ENCODE measurements at regions not wholly inside any gene's neighbourhood (a gene's known extent, or its start where the extent isn't known, plus 50 kb on each side); places are given as distances from the start of the nearest gene placed in this dataset.

DNA sequence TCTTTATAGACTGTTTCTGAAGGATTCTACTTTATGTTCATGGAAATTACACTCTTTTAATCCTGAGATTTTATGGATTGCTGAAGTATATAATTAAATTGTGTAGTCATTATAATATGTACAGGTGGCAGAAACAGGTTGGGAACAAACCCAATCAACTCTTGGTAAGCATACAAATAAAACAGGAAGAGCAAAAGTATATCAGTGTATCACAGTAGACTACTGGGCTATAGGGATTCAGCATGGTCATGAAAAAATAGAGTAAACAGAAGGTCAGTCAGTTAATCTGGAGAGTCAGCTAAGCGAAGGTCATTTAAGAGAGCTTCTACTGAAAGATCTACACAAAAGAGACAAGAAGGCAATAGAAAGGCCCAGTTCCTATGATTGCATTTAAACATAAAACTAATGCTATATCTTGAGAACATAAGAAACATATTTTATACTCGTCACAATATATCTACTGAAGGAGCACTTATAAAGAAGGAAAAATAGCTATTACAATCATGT is 178.9 kb upstream of the ECI2 start:
- no peaks in the 10 kb centered on the region for H3K27me3 ChIP-seq (ENCODE audit: control insufficient read depth, insufficient read depth, low read length, poor library complexity, severe bottlenecking)
- no peaks in the 10 kb centered on the region for H3K4me1 ChIP-seq (ENCODE audit: control insufficient read depth, insufficient read depth, low read length)
- WGBS, 2 experiments = 86 to 100% methylated on average over 1 of the region's 2 CpGs
- H3K4me3 ChIP-seq (ENCODE audit: insufficient read depth, low read depth, low read length) = no peak overlapping the region
- H3K9me3 ChIP-seq (ENCODE audit: control insufficient read depth, low read length) = no peaks in the 10 kb centered on the region
- H3K36me3 ChIP-seq (ENCODE audit: control insufficient read depth, insufficient read depth, low read length) = no peaks in the 10 kb centered on the region
- H3K27ac ChIP-seq (ENCODE audit: insufficient read depth, low read depth, low read length, poor library complexity, severe bottlenecking) = no peak overlapping the region

DNA sequence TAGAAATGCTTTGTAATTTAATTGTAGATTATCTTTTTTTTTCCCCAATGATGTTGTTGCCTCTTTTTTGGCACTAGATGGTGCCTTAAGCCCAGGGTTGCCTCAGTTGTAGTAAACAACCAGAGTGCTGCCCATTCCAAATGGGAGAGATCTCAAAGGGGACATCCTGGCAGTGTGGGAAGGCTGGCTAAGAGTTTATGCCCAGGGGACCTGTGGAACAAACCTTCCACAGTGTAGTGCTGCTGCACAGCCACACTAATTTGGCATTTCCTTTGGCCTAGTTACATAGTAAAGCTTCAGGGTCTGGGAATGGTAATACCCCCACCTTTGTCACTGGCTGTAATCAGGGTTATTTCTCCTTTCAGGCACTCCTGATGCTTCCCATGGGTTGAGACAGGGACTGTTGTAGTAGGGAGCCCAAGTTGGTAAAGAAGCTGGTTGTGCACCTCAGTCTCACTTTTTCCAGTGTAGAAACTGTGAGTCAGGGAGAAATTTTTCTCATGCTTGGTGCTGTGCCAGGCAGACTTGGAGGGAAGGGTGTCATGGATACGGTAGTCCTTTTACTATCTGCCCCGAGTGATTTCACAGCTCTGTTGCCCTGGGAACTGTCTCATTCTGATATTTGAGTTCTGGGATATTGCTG is 177.8 kb upstream of the ECI2 start:
- H3K36me3 ChIP-seq (ENCODE audit: control insufficient read depth, insufficient read depth, low read length) = no peaks in the 10 kb centered on the region
- no peaks in the 10 kb centered on the region for H3K9me3 ChIP-seq (ENCODE audit: control insufficient read depth, low read length)
- no peak overlapping the region for H3K27ac ChIP-seq (ENCODE audit: insufficient read depth, low read depth, low read length, poor library complexity, severe bottlenecking)
- no peak overlapping the region for H3K4me3 ChIP-seq (ENCODE audit: insufficient read depth, low read depth, low read length)
- 93 to 94% methylated on average over 2 of the region's 2 CpGs for WGBS, 2 experiments
- H3K27me3 ChIP-seq (ENCODE audit: control insufficient read depth, insufficient read depth, low read length, poor library complexity, severe bottlenecking) = no peaks in the 10 kb centered on the region
- no peaks in the 10 kb centered on the region for H3K4me1 ChIP-seq (ENCODE audit: control insufficient read depth, insufficient read depth, low read length)

DNA sequence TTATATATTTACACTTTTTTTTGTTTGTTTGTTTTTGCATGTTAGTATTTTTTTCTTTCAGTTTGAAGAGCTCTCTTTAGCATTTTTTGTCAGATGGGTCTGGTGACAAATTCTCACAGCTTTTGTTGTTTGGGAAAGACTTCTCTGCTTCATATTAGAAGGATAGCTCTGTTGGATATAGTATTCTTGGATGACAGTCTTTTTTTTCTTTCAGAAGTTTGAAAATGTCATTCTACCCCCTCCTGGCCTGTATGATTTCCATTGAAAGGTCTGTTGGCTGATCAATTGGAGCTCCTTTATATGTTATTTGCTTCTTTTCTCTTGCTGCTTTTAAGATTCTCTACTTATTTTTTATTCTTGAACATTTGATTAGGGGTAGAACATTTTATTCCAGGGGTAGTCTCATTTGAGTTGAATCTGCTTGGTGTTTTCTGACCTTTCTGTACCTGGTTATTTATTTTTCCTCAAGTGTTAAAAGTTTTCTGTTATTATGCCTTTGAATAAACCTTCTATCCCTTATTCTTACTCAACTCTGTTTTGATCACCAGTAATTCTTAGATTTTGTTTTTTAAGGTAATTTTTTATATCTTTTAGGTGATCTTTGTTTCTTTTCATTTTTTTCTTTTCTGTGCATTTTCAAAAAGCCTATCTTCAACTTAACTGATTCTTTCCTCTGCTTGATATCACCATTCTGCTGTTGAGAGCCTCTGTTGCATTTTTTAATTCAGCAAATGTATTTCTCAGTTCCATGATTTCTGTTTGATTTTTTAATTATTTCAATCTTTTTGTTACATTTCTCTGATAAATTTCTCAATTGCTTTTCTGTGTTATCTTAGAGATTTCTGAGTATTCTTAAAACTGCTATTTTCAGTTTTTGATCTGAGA is 176.8 kb upstream of the ECI2 start:
- no peaks in the 10 kb centered on the region for H3K36me3 ChIP-seq (ENCODE audit: control insufficient read depth, insufficient read depth, low read length)
- H3K9me3 ChIP-seq (ENCODE audit: control insufficient read depth, low read length) = no peaks in the 10 kb centered on the region
- H3K4me1 ChIP-seq (ENCODE audit: control insufficient read depth, insufficient read depth, low read length) = no peaks in the 10 kb centered on the region
- H3K27me3 ChIP-seq (ENCODE audit: control insufficient read depth, insufficient read depth, low read length, poor library complexity, severe bottlenecking) = no peaks in the 10 kb centered on the region
- H3K27ac ChIP-seq (ENCODE audit: insufficient read depth, low read depth, low read length, poor library complexity, severe bottlenecking) = no peak overlapping the region
- H3K4me3 ChIP-seq (ENCODE audit: insufficient read depth, low read depth, low read length) = no peak overlapping the region

DNA sequence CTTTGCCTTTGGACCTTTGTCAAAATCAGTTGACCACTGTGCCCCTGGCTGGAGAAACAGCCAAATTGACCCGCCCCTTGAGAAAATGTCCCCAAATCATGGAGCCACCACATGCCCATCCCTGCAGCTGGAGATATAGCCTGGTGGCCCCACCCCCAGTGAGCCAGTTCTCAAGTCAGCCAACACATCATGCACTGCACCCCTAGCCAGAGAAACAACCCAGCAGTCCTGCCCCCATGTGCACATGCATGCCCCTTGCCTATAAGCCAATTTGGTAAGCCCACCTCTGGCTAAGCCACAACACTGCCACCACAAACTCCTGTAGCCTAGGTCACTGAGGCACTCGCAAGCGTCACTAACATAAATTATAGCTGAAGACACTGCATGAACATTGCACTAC is 174.2 kb upstream of the ECI2 start:
- 92 to 97% methylated on average over 3 of the region's 3 CpGs for WGBS, 2 experiments
- no peak overlapping the region for H3K27ac ChIP-seq (ENCODE audit: insufficient read depth, low read depth, low read length, poor library complexity, severe bottlenecking)
- no peaks in the 10 kb centered on the region for H3K36me3 ChIP-seq (ENCODE audit: control insufficient read depth, insufficient read depth, low read length)
- H3K9me3 ChIP-seq (ENCODE audit: control insufficient read depth, low read length) = no peaks in the 10 kb centered on the region
- H3K4me1 ChIP-seq (ENCODE audit: control insufficient read depth, insufficient read depth, low read length) = no peaks in the 10 kb centered on the region
- H3K27me3 ChIP-seq (ENCODE audit: control insufficient read depth, insufficient read depth, low read length, poor library complexity, severe bottlenecking) = no peaks in the 10 kb centered on the region
- H3K4me3 ChIP-seq (ENCODE audit: insufficient read depth, low read depth, low read length) = no peak overlapping the region

DNA sequence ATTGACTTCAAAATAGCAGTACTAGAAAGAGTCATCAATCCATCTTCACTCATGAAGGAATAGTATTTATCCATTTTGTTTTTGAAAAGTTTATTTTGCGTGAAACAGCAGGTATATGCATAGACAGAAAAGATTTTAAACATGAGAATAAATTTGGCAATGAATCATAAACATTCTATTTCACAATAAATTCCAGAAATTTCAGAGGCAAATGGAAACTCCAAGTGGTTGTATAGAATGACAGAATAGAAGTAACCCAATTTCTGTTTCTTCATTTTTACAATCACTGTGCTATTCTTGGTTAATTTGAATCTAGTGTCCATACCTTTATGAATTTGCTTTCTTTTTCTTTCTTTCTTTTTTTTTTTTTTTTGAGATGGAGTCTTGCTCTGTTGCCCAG is 173.0 kb upstream of the ECI2 start:
- WGBS, 2 experiments = no CpG with 5 or more reads among the region's 1 CpG
- Histone ChIP-seq H3K4me3 (ENCODE audit: insufficient read depth, low read depth, low read length) (no peak overlapping the region), H3K27ac (ENCODE audit: insufficient read depth, low read depth, low read length, poor library complexity, severe bottlenecking) (no peak overlapping the region), H3K4me1 (ENCODE audit: control insufficient read depth, insufficient read depth, low read length) (no peaks in the 10 kb centered on the region), H3K27me3 (ENCODE audit: control insufficient read depth, insufficient read depth, low read length, poor library complexity, severe bottlenecking) (no peaks in the 10 kb centered on the region), H3K9me3 (ENCODE audit: control insufficient read depth, low read length) (no peaks in the 10 kb centered on the region), H3K36me3 (ENCODE audit: control insufficient read depth, insufficient read depth, low read length) (no peaks in the 10 kb centered on the region)

DNA sequence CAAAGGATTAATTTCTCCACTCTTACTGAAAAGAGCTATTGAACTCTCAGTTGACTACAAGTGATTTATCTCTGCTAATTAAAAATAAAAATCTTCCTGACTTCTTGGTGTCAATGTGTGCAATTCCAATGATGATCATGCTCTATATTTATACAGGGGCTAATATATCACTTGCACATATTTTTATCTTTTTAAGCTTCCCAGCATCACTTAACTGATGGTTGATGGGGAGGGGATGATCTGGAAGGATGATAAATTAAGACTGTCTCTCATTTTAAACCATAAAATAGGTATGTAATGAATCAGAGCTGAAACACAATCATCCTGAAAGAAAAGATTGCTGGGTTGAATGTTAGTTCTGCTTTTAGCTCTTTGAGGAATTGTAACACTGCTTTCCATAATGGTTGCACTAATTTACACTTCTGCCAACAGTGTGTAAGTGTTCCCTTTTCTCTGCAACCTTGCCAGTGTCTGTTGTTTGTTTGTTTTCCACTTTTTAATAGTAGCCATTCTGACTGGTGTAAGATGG is 169.6 kb upstream of the ECI2 start:
- no peaks in the 10 kb centered on the region for H3K27me3 ChIP-seq (ENCODE audit: control insufficient read depth, insufficient read depth, low read length, poor library complexity, severe bottlenecking)
- no peak overlapping the region for H3K27ac ChIP-seq (ENCODE audit: insufficient read depth, low read depth, low read length, poor library complexity, severe bottlenecking)
- H3K36me3 ChIP-seq (ENCODE audit: control insufficient read depth, insufficient read depth, low read length) = no peaks in the 10 kb centered on the region
- no peaks in the 10 kb centered on the region for H3K9me3 ChIP-seq (ENCODE audit: control insufficient read depth, low read length)
- H3K4me3 ChIP-seq (ENCODE audit: insufficient read depth, low read depth, low read length) = no peak overlapping the region
- no peaks in the 10 kb centered on the region for H3K4me1 ChIP-seq (ENCODE audit: control insufficient read depth, insufficient read depth, low read length)

DNA sequence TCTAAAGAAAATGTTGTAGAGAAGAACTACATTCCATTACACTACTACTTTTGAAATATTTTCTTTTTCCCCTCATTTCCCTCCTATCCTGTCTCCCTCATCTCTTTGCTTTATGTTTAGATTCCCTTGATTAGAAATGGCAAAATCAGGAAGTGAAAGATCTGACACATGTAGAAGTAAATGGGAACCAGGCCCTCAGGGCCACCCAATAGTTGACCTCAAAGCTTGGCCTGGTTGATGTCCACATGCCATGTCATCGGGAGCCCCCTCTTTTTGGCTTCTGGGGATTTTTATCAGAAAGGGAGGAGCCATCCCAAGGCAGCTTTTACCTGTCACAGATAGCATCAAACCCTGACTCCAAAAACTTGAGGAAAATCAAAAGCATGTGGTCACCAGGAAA is 168.3 kb upstream of the ECI2 start:
- Histone ChIP-seq H3K9me3 (ENCODE audit: control insufficient read depth, low read length) (no peaks in the 10 kb centered on the region), H3K36me3 (ENCODE audit: control insufficient read depth, insufficient read depth, low read length) (no peaks in the 10 kb centered on the region), H3K4me3 (ENCODE audit: insufficient read depth, low read depth, low read length) (no peak overlapping the region), H3K27ac (ENCODE audit: insufficient read depth, low read depth, low read length, poor library complexity, severe bottlenecking) (no peak overlapping the region), H3K4me1 (ENCODE audit: control insufficient read depth, insufficient read depth, low read length) (no peaks in the 10 kb centered on the region), H3K27me3 (ENCODE audit: control insufficient read depth, insufficient read depth, low read length, poor library complexity, severe bottlenecking) (no peaks in the 10 kb centered on the region)
- 91 to 92% methylated on average over 1 of the region's 1 CpG for WGBS, 2 experiments

DNA sequence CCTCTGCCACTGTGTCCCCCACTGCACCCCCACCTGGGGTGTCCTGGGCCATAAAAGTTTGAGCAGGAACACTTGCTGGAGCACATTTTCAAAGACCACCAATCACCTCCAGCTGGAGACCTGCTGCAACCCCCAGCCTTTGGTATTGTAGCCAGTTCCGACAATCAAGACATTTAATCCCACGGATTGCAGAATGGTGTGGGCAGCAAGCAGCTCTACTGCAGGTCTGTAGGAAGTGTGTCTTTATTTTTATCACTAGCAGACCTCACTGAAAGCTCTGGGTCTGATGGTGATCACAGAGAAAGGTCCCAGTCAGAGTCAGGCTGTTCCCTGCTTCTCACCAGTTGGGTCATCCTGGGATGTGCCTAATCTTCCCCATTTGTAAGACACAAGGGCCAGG is 167.1 kb upstream of the ECI2 start:
- WGBS, 2 experiments = 90 to 94% methylated on average over 2 of the region's 2 CpGs
- no peak overlapping the region for H3K4me3 ChIP-seq (ENCODE audit: insufficient read depth, low read depth, low read length)
- H3K27me3 ChIP-seq (ENCODE audit: control insufficient read depth, insufficient read depth, low read length, poor library complexity, severe bottlenecking) = no peaks in the 10 kb centered on the region

DNA sequence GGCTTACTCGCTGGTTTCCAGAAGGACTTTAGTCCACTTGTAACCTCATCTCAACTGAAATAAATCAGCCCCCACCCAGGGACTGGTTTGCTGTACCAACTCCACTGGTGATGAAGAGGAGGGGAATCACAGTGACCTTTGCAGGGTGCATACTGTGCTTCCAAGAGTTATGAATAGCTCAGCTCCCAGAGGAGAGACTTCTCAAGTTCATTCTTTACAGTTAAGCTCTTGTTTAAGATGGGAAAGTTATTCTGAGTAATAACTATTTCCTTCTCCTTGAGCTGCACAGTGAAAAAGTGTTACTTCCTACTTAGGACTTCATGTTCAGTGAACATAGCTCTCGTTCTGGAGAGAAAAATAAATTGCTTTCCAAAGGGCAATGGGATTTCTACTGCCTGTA is 166.5 kb upstream of the ECI2 start:
- H3K27me3 ChIP-seq (ENCODE audit: control insufficient read depth, insufficient read depth, low read length, poor library complexity, severe bottlenecking) = no peaks in the 10 kb centered on the region
- no peak overlapping the region for H3K4me3 ChIP-seq (ENCODE audit: insufficient read depth, low read depth, low read length)
- H3K4me1 ChIP-seq (ENCODE audit: control insufficient read depth, insufficient read depth, low read length) = no peaks in the 10 kb centered on the region
- no peak overlapping the region for H3K27ac ChIP-seq (ENCODE audit: insufficient read depth, low read depth, low read length, poor library complexity, severe bottlenecking)
- WGBS, 2 experiments = 93% methylated on average over 2 of the region's 2 CpGs
- H3K9me3 ChIP-seq (ENCODE audit: control insufficient read depth, low read length) = no peaks in the 10 kb centered on the region
- H3K36me3 ChIP-seq (ENCODE audit: control insufficient read depth, insufficient read depth, low read length) = no peaks in the 10 kb centered on the region

More for the DNA sequence above, 167.1 kb upstream of the ECI2 start:
- Histone ChIP-seq H3K36me3 (ENCODE audit: control insufficient read depth, insufficient read depth, low read length) (no peaks in the 10 kb centered on the region), H3K9me3 (ENCODE audit: control insufficient read depth, low read length) (no peaks in the 10 kb centered on the region), H3K27ac (ENCODE audit: insufficient read depth, low read depth, low read length, poor library complexity, severe bottlenecking) (no peak overlapping the region), H3K4me1 (ENCODE audit: control insufficient read depth, insufficient read depth, low read length) (no peaks in the 10 kb centered on the region)

DNA sequence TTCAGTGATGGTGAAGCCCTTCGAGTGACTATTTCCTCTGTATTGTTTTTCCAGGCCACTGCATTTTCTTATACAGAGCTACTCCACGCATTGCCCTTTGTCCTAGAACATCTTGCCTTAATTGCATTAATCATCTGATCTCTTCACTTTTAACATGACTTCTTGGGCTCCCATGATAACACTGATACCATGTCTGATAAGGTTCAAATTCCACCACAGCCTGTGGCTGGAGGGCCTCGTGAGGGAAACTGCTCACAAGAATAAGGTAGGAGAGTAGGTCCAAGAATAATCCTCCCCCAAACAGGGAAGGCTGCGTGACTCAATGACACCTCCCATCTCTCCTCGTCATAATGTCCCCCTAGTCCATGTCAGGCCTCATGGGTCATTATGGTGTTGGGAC is 165.5 kb upstream of the ECI2 start:
- 88 to 93% methylated on average over 3 to 5 of the region's 5 CpGs for WGBS, 2 experiments
- no peaks in the 10 kb centered on the region for H3K9me3 ChIP-seq (ENCODE audit: control insufficient read depth, low read length)
- no peaks in the 10 kb centered on the region for H3K4me1 ChIP-seq (ENCODE audit: control insufficient read depth, insufficient read depth, low read length)
- no peak overlapping the region for H3K27ac ChIP-seq (ENCODE audit: insufficient read depth, low read depth, low read length, poor library complexity, severe bottlenecking)
- H3K4me3 ChIP-seq (ENCODE audit: insufficient read depth, low read depth, low read length) = no peak overlapping the region
- H3K27me3 ChIP-seq (ENCODE audit: control insufficient read depth, insufficient read depth, low read length, poor library complexity, severe bottlenecking) = no peaks in the 10 kb centered on the region
- H3K36me3 ChIP-seq (ENCODE audit: control insufficient read depth, insufficient read depth, low read length) = no peaks in the 10 kb centered on the region

Data from ectodermal cell (in vitro differentiated cells).